Ishikawa (cell line): ENCODE measurements at regions not wholly inside any gene's neighbourhood (a gene's known extent, or its start where the extent isn't known, plus 50 kb on each side); places are given as distances from the start of the nearest gene placed in this dataset.

ENCODE experiments used
- CEBPB ChIP-seq: IDR thresholded peaks from 2 replicates; pipeline ENCODE4 v1.6.1; 2012
- CREB1 ChIP-seq: IDR thresholded peaks from 2 replicates; pipeline ENCODE4 v1.6.1; 2012; ENCODE audit warnings: low read depth
- EGR1 ChIP-seq: IDR thresholded peaks from 2 replicates; pipeline ENCODE4 v1.6.1; 2012
- EP300 ChIP-seq: IDR thresholded peaks from 2 replicates; pipeline ENCODE4 v1.6.1; 2012; ENCODE audit warnings: borderline replicate concordance
- FOXM1 ChIP-seq: IDR thresholded peaks from 2 replicates; pipeline ENCODE4 v1.6.1; 2012; ENCODE audit warnings: low read depth, borderline replicate concordance
- MAX ChIP-seq: IDR thresholded peaks from 2 replicates; pipeline ENCODE4 v1.6.1; 2012
- NFIC ChIP-seq: IDR thresholded peaks from 2 replicates; pipeline ENCODE4 v1.6.1; 2012
- RAD21 ChIP-seq: IDR thresholded peaks from 2 replicates; pipeline ENCODE4 v1.6.1; 2012; ENCODE audit warnings: low read depth
- TAF1 ChIP-seq: IDR thresholded peaks from 2 replicates; pipeline ENCODE4 v1.6.1; 2012; ENCODE audit warnings: low read depth, mild to moderate bottlenecking
- TCF12 ChIP-seq: IDR thresholded peaks from 2 replicates; pipeline ENCODE4 v1.6.1; 2012; ENCODE audit warnings: low read depth
- TEAD4 ChIP-seq: IDR thresholded peaks from 2 replicates; pipeline ENCODE4 v1.6.1; 2012
- YY1 ChIP-seq: IDR thresholded peaks from 2 replicates; pipeline ENCODE4 v1.6.1; 2012; ENCODE audit warnings: low read depth
- ZBTB7A ChIP-seq: IDR thresholded peaks from 2 replicates; pipeline ENCODE4 v1.6.1; 2012; ENCODE audit warnings: low read depth
- TF ChIP-seq, protein P1 (sequence below): IDR thresholded peaks from 2 replicates; pipeline ENCODE4 v1.6.1; 2012
- TF ChIP-seq, protein P2 (sequence below): IDR thresholded peaks from 2 replicates; pipeline ENCODE4 v1.6.1; 2012; ENCODE audit warnings: low read depth, mild to moderate bottlenecking

DNA sequence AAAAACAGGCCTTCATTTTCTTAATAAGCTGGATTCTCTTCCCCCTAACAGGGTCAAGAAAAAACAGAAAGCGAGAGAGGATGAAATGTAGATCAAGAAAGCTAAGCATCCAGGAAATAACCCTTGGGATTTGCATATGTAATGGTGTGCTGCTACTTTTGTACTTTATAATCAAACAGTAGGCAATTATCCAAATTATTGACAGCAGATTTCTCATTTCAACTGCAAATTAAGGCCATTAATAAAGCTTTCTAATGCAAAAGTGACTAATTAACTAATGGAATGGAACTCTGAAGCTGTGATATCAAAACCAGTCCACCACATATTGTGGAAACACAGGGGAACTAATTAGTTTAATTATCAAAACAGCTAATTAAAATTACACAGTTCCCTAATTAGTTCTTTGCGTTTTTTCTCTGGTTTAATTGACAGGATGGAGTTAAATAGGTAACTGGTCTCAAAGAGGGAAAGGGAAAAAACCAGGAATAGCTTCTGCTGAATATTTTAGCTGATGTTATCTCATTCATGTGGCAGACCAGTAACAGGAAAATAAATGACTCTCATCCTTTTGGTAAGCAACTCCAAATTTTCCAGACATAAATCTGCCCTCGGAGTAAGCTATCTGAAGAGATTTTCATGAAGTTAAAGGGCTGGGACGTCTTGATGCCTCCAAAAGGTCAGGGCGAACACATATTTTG is 182.7 kb upstream of the LMO3 start:
- no peak for TF ChIP-seq EGR1
- TF ChIP-seq CEBPB = no peak
- no peak for TF ChIP-seq RAD21
- TF ChIP-seq, protein P1, sequence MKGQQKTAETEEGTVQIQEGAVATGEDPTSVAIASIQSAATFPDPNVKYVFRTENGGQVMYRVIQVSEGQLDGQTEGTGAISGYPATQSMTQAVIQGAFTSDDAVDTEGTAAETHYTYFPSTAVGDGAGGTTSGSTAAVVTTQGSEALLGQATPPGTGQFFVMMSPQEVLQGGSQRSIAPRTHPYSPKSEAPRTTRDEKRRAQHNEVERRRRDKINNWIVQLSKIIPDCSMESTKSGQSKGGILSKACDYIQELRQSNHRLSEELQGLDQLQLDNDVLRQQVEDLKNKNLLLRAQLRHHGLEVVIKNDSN = no peak
- no peak for TF ChIP-seq TAF1
- TF ChIP-seq, protein P2, sequence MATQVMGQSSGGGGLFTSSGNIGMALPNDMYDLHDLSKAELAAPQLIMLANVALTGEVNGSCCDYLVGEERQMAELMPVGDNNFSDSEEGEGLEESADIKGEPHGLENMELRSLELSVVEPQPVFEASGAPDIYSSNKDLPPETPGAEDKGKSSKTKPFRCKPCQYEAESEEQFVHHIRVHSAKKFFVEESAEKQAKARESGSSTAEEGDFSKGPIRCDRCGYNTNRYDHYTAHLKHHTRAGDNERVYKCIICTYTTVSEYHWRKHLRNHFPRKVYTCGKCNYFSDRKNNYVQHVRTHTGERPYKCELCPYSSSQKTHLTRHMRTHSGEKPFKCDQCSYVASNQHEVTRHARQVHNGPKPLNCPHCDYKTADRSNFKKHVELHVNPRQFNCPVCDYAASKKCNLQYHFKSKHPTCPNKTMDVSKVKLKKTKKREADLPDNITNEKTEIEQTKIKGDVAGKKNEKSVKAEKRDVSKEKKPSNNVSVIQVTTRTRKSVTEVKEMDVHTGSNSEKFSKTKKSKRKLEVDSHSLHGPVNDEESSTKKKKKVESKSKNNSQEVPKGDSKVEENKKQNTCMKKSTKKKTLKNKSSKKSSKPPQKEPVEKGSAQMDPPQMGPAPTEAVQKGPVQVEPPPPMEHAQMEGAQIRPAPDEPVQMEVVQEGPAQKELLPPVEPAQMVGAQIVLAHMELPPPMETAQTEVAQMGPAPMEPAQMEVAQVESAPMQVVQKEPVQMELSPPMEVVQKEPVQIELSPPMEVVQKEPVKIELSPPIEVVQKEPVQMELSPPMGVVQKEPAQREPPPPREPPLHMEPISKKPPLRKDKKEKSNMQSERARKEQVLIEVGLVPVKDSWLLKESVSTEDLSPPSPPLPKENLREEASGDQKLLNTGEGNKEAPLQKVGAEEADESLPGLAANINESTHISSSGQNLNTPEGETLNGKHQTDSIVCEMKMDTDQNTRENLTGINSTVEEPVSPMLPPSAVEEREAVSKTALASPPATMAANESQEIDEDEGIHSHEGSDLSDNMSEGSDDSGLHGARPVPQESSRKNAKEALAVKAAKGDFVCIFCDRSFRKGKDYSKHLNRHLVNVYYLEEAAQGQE = no peak
- no peak for TF ChIP-seq MAX
- no peak for TF ChIP-seq TCF12
- TF ChIP-seq FOXM1 = no peak
- no peak for TF ChIP-seq NFIC
- no peak for TF ChIP-seq EP300
- TF ChIP-seq ZBTB7A = no peak
- no peak for TF ChIP-seq CREB1

GRCh38 chr12:16785953-16786352 is 180.0 kb upstream of the LMO3 start:
- no peak for TF ChIP-seq RAD21
- TF ChIP-seq TEAD4 = no peak
- TF ChIP-seq TCF12 = no peak
- TF ChIP-seq ZBTB7A = no peak
- TF ChIP-seq EP300 = no peak
- TF ChIP-seq YY1 = no peak
- no peak for TF ChIP-seq EGR1
- no peak for TF ChIP-seq TAF1
- TF ChIP-seq, protein P2 = no peak
- TF ChIP-seq, protein P1 = no peak
- TF ChIP-seq FOXM1 = no peak
- TF ChIP-seq CEBPB = no peak
- no peak for TF ChIP-seq CREB1
- no peak for TF ChIP-seq NFIC
- no peak for TF ChIP-seq MAX

DNA sequence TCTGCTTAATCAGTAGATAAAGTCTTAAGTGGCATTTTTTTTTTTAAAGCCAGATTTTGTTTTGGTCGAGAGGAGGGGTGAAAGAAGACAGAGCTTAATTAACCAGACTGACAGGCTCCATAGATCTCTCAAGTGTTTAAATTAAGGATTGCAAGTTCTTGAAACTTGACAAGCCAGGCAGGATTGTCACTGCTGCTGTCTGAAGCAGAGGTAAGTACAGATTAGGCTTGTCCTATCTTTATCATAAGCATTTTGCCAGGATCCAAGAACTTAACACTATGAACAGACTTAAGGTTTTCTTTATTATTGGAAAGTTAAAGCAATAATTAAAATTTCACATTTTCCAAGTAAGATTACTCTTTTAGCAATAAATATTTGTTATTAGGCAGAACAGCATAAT is 179.6 kb upstream of the LMO3 start:
- no peak for TF ChIP-seq TAF1
- TF ChIP-seq NFIC = no peak
- TF ChIP-seq FOXM1 = no peak
- no peak for TF ChIP-seq TCF12
- no peak for TF ChIP-seq RAD21
- TF ChIP-seq YY1 = no peak
- TF ChIP-seq CEBPB = no peak
- TF ChIP-seq, protein P2 = no peak
- no peak for TF ChIP-seq MAX
- no peak for TF ChIP-seq EP300
- no peak for TF ChIP-seq TEAD4
- TF ChIP-seq ZBTB7A = no peak

GRCh38 chr12:16766736-16767135 is 160.8 kb upstream of the LMO3 start:
- TF ChIP-seq CEBPB (no peak), RAD21 (no peak), NFIC (no peak), MAX (no peak), TCF12 (no peak), YY1 (no peak), EGR1 (no peak), ZBTB7A (no peak), FOXM1 (no peak), TEAD4 (no peak), EP300 (no peak)
- TF ChIP-seq, protein P1 = no peak
- TF ChIP-seq, protein P2 = no peak
